GM21528 (cell line): ENCODE measurements at regions not wholly inside any gene's neighbourhood (a gene's known extent, or its start where the extent isn't known, plus 50 kb on each side); places are given as distances from the start of the nearest gene placed in this dataset.
"Not testable (repeated sequence)": the region's sequence is repeated elsewhere in the genome, so short reads cannot be mapped to it uniquely, and the experiment has no call there.

Source experiments
- ATAC-seq: cut with Tn5 transposase; IDR thresholded peaks from one replicate; pipeline ENCODE4 v1.9.1; 2021; ENCODE audit warnings: mild to moderate bottlenecking, moderate library complexity; ENCODE audit not compliant: unreplicated experiment, low FRiP score

DNA sequence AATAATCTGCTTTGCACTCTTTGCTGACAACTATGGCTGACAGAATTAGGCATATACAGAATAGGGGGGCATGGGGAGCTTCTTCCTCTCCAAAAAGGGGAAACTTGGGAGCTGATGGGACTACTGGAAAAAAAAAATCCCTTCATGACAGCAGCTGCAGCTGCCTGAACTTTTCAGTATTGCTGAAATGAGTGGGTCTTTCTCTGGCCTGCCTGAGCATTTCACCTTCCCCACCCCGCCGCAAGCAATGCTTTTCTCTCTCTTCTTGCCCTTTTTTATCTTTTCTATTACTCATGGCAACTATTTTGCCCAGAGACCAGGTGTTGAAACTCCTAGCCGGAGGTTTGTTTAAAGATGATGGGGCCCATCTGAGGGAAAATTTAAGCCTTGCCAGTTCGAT is 244.9 kb downstream of the SEMA3D start:
- ATAC-seq, result no peak

DNA sequence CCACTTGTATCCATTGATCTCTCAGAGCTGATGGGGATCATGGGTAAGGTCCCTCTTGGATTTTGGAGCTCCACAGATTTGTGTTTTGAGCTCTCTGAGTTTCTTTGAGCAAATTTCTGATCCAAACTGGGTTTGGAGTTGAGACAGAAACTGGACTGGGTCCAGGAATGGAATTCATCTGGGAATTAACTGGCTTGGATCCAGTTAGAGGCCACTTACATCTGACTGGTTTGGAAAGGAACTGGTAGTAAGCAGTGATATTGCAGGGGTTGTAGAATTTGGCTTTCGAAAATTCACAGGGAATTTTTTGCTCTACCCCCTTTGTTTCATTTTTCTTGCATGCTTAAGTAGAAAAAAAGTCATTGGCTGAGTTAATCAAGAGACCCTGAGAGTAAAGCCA is 245.6 kb downstream of the SEMA3D start:
- no peak for ATAC-seq

DNA sequence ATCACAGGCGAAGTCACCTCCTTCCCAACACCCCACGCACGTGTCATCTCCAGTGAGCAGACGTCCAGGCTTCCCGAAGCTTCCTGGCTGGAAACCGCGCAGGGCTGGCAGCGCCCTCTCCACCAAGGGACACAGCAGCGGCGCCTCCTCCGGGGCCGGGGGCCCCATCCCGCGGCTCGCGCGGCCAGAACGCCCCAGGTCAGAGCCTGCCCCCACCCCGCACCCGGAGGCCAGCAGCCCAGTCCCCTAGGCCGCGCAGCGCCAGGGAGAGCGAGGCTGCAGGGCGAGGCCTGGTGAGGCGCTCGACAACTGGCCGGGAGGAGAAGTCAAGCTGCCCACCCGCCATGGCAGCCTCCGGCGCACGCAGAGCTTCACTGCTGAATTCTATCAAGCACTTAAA is 247.0 kb downstream of the SEMA3D start:
- no peak for ATAC-seq

DNA sequence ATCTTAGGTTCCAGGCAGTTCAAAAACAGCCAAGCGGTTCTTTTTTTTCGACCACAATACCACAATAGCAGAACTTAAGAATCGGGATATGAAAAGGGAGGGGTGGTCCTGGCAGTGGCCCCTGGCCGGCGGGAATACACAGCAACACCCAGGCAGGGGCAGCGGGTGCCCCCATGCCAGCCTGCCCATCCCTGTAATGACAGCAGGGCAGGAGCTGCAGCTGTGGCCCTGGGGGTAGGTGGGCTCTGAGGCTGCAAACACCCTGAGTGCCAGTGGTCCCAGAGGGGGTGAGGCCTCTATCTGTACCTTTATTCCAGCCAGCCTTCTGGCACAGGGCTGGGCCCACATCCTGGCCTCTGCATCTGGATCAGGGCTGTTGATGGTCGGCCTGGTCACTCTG is 247.4 kb downstream of the SEMA3D start:
- no peak for ATAC-seq

DNA sequence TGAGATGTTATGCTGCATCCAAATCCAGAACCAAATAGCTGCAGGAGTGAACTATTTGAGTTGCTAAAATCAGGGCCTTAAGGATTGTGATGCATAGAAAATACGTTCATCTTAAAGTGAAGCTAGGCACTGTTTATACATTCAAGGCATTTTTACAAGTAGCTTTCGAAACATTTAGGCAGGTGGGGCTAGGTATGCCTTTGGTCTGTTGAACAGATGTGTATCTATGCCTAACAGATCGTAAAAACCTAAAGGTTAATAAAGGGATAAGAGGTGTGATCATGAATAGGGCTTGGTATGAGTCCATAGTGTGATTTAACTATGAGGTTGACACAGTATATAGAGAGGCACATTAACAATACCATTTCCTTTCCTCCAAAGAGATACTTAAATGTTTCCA is 262.5 kb downstream of the SEMA3D start:
- ATAC-seq, result no peak

DNA sequence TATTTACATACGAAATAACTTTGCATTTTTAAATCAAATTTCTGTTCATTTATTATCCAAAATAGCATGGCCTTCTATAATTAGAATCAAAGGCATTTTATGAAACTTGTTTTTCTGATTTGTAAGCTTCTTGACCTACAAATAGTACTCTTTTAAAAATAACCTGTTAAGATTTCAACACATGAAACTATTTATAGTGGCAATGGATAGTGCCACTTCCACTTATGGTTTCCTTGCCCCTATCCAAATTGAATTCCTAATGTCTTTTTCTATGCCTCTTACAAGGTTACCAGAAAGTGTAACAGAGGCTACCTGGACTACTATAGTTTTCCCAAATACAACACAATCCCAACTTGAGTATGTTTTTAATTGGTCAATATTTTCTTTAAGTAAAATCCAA is 263.5 kb downstream of the SEMA3D start:
- no peak for ATAC-seq

DNA sequence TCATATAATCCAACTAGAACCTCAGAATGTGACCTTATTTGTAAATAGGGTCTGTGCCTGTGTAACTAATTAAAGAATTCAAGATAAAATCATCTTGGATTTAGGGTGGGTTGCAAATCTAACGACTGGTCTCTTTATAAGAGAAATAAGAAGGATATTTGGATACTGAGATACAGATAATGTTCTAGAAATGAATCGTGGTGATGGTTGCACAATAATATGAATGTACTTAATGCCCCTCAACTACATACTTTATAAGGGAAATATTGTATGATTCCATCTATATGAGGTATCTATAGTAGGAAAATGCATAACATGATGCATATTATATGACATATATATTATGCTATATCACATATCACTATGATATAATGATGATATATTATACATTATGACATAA is 265.7 kb downstream of the SEMA3D start:
- ATAC-seq, result no peak

DNA sequence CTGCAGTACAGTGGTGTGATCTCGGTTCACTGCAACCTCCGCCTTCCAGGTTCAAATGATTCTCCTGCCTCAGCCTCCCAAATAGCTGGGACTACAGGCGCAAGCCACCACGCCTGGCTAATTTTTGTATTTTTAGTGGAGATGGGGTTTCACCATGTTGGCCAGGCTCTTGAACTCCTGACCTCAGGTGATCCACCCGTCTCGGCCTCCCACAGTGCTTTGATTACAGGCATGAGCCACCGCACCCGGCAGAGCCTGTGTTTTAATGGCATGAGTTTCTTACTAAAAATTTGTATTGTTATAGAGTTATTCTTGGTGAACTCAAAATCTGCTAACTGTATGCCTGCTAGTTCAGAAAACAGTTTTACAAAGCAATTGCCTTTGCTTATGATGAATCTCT is 269.9 kb downstream of the SEMA3D start:
- ATAC-seq, result not testable (repeated sequence)

DNA sequence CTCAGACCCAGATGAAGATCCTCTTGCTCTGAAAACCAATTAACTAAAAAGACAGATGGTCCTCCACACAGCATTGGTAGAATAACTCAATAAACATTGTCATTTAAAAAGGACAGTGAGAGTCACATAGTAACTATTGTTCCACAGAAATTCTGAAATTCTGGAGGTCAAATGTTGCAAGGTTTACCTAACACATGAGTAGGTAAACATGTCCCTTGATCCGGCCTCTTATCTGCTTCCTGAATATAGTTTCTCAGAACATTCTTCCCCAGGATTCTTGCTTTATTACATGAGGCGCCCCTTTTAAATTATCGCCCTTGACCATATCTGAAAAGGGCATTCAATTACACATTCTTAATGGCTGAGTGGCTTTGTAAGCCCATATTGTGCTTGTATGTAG is 270.7 kb downstream of the SEMA3D start:
- no peak for ATAC-seq

DNA sequence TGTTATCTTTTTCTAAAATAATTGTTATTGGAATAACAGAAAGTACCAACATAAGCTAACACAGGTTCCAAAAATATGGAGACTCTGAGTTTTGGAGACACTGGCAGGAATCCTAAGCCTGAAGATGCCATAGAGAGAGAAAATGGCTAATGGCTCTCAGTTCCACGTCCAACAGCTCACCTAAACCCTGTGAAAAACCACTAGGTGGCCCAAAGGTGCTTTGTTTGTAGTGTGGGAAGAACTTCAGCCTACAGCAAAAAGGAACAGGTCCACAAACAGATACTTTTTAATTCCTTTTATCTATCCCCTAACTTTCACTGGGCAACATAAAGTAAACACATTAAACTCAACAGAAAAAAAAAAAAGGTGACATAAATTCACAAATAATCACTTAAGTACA is 272.3 kb downstream of the SEMA3D start:
- ATAC-seq, result no peak

DNA sequence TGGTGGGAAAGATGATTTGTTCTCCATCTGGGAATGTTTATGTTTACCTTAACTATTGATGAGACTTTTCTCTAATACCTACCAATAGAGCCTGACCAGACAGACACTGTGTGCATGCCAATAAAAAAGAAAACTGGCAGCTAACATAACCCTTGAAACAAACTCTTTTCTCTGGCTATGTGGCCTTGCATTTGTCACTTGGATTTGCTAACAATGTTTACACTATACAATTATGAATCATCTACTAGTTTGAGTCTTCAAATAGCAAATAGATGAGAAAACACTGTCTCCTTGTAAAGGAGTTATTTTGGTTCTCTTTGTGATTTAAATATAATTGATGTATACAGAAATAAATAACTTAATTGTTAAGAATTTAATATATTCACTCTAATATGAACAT is 273.1 kb downstream of the SEMA3D start:
- no peak for ATAC-seq

DNA sequence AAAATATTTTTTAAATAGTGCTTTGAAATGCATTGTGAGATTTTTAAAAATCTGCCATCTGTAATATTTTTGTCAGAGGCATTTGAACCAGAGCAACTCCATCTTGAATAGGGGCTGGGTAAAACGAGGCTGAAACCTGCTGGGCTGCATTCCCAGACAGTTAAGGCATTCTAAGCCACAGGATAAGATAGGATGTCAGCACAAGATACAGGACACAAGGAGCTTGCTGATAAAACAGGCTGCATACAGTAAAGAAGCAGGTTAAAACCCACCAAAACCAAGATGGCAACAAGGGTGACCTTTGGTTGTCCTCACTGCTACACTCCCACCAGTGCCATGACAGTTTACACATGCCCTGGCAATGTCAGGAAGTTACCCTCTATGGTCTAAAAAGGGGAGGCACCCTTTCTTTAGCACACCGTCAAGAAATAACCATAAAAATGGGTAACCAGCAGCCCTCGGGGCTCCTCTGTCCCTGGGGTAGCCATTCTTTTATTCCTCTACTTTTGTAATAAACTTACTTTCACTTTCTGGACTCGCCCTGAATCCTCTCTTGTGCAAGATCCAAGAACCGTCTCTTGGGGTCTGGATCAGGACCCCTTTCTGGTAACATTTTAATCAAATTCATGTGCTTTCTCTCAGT is 273.7 kb downstream of the SEMA3D start:
- ATAC-seq, result no peak

DNA sequence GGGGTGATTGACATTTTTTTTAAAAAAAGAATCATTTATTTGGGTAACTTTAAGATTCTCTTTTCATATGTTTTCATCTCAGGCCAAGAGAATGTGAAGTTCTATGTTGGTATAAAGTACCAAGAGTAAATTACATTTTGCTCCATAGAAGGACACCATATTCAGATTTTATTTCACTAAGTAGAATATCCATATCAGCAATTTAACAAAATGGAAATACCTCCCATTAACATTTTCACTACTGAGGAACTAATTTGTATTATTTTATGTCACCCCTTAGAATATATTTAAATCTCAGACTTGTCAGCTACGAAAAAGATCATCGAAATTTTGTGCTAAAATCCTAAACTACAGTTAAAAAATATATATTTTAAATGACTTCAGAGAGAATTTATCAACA is 274.3 kb downstream of the SEMA3D start:
- ATAC-seq, result no peak

DNA sequence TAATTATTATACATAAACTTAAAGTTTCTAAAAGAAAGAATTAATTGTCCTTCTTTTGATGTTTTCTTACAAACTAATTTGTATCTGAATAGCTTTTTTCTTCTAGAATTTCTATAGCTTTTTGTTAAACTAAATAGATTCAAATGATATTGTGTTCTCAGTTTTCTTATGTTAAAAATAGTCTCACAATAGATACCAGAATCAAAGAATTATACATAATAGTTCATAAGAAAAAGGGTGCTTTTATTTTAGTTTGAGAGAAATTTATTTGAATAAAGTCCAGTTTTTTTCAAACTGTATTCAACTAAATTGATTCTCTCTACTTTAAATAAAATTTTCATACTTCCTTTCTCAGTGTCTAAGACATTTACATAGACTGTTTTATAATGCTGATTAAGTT is 274.8 kb downstream of the SEMA3D start:
- ATAC-seq, result no peak

DNA sequence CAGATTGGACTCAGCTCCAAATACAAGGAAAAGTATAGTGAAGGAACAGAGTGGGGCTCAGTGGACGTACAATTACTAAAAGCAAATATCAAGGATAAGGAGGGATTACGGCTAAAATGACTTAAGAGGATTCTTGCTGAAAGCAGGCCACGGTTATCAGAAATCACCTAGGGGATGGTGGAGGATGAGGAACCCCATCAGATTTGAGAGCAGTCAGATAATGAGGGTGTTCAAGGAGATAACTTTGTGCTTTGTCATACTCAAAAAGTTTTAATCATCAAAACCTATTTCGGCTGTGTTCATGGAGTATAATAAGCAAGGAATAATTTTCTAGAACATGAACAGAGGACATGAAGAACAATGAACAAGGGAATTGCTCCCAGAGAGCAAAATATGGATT is 275.8 kb downstream of the SEMA3D start:
- no peak for ATAC-seq

DNA sequence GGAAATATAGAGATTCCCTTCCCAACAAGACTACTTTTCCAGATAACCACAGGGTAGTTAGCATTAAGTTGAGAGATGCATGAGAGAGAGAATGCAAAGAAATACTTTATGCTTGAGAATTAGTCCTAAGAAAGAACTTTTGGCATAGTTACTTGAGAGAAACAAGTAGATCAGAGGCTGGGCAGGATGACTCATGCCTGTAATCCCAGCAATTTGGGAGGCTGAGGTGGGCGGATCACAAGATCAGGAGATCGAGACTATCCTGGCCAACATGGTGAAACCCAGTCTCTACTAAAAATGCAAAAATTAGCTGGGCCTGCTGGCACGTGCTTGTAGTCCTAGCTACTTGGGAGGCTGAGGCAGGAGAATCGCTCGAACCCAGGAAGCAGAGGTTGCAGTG is 276.5 kb downstream of the SEMA3D start:
- ATAC-seq, result not testable (repeated sequence)

DNA sequence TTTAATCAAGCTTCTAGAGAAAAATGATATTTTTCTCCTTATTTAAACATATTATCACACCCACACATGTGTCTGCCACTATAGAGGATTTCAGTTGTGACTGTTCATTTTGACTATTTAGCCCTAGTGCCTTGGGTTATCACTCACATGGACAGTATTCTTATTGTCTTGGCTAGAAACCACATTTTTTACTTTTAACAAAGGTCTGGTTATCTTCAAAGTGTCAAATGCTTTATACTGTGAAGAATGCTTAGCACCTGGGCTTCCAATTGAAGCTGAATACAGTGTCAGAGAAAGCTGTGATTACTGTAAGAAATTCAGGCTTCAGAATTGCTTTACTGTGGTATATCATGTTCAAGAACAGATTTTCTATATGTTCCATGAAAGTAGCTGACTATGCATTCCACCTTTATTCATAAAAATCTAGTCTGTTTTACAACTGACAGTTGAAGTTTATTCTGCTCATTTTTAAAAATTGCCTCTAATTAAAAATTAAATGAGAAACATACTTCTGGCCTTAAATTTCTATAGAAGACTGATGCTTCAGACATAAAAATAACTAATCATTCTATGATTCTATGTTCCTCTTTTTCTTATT is 278.6 kb downstream of the SEMA3D start:
- ATAC-seq, result no peak

DNA sequence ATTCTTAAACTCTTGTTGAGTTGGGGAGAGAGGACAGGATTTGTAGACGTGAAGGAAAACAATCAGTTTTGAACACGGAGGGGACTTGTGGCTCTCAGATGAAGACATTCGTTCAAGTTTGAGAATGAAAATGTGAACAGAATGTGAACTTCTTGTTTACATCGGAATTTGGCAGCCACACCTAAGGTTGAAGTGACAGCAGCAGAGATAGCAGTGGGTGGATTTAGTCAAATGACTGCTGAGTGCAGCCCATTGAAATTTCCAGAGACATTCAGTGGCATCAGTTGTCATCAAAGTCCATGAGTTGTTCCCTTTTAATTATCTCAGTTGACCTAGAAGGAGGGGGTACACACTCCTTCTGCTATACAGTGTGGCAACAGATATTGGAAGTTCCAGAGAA is 280.0 kb downstream of the SEMA3D start:
- ATAC-seq, result no peak

DNA sequence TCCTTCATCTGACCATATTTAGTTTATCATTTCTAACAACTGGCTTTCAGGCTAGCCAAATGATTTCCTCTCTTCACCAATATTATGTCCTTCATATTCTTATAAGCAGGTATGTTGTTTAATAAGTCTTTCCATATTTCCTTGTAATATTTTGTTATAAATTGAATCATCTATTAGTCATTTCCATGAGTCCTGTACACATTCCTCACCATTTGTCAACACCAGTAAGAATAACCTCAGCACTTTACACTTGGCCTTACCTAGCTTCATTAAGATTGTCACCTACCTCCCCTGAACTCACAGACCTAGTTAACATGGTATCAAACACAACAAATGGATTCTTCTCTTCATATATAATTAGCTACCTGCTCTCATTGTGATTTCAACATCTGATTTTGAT is 282.3 kb downstream of the SEMA3D start:
- no peak for ATAC-seq

DNA sequence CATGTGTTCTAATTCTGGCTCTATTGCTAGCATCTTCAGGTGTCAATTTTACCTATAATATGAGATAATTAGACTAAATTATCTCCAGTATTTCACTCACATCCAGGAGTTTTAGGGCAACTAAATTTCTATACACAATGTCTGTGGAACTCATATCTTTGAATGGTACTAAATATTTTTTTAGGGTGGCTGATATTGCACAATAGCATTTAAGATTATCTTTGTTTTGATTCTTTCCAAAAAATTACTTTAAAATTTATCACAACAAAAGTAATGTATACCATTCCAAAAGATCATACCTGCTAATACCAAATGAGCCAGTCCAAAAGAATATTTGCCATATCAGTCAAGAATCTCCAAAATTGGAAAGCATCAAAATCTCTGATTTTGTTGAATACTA is 285.5 kb downstream of the SEMA3D start:
- ATAC-seq, result no peak

DNA sequence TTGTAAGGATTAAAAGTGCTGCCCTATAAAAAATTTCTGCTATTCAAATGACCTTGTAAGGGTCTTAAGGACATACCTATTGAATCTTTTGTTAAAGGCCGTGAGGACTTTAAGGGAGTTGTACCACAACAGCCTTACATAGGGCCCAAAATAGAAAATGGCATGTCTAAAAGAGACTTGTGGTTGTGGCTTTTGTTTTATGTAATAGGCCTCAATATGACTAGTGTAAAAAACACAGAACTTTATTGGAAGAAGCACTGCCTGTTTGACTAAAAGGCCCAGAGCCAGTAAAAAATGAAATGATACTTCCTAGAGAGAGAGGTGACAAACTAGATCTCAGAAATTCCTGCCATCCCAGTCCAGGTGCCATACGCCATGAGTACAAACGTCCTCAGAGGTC is 286.6 kb downstream of the SEMA3D start:
- ATAC-seq, result no peak

DNA sequence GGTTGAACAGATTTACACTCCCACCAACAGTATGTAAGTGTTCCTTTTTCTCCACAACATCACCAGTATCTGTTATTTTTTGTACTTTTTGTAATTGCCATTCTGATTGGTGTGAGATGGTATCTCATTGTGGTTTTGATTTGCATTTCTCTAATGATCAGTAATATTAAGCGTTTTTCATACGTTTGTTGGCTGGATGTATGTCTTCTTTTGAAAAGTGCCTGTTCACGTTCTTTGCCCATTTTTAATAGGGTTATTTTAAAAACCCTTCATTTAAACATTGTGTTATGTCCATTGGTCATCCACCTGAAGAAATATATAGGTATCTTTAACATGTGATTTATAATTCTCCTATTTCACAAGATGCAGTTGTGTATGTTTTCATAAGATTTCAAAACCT is 291.3 kb downstream of the SEMA3D start:
- no peak for ATAC-seq

DNA sequence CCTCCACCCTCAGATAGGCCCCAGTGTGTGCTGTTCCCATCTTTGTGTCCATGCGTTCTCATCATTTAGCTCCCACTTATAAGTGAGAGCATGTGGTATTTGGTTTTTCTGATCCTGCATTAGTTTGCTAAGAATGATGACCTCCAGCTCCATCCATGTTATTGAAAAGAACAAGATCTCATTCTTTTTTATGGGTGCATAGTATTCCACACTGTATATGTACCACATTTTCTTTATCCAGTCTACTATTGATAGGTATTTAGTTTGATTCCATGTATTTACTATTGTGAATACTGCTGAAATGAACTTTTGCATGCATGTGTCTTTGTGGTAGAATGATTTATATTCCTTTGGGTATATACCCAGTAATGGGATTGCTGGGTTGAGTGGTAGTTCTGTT is 303.3 kb downstream of the SEMA3D start:
- not testable (repeated sequence) for ATAC-seq
